ENCODE measurements at regions not wholly inside any gene's neighbourhood (a gene's known extent, or its start where the extent isn't known, plus 50 kb on each side); places are given as distances from the start of the nearest gene placed in this dataset.

DNA sequence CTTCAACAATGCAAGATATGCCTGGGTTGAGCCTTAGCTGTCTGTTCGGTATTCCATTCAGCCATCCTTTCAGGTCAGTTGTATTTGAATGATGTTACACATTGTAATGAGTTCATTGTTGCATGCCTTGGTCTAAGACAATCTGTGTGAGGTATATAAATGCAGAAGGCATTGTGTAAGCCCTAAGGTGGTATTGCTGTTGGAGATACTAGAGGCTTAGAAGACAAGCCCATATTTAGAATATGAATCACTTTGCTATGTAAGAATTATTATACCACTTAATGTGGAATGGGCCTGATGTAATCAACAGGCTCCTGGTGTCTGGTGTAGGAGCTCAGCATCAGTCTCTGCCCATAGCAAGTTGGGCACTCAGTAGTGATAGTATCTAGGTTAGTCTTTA is 473.4 kb upstream of the GNPDA2 start:
- Histone ChIP-seq H3K27ac (no peak overlapping the region), H3K4me1 (no peaks in the 10 kb centered on the region), H3K4me3 (no peak overlapping the region), H3K27me3 (no peaks in the 10 kb centered on the region), H3K36me3 (no peaks in the 10 kb centered on the region), H3K9me3 (no peaks in the 10 kb centered on the region)
- WGBS, 5 donors, result 81 to 95% (median 92%) methylated on average over 1 of the region's 1 CpG
- DNase-seq, result no peak
- TF ChIP-seq EP300 (IDR thresholded peaks at IDR 0.05), result no peak
- TF ChIP-seq, protein P1, sequence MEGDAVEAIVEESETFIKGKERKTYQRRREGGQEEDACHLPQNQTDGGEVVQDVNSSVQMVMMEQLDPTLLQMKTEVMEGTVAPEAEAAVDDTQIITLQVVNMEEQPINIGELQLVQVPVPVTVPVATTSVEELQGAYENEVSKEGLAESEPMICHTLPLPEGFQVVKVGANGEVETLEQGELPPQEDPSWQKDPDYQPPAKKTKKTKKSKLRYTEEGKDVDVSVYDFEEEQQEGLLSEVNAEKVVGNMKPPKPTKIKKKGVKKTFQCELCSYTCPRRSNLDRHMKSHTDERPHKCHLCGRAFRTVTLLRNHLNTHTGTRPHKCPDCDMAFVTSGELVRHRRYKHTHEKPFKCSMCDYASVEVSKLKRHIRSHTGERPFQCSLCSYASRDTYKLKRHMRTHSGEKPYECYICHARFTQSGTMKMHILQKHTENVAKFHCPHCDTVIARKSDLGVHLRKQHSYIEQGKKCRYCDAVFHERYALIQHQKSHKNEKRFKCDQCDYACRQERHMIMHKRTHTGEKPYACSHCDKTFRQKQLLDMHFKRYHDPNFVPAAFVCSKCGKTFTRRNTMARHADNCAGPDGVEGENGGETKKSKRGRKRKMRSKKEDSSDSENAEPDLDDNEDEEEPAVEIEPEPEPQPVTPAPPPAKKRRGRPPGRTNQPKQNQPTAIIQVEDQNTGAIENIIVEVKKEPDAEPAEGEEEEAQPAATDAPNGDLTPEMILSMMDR (IDR thresholded peaks at IDR 0.05), result no peak
- no peak for TF ChIP-seq POLR2AphosphoS5 (IDR thresholded peaks at IDR 0.05)
- TF ChIP-seq POLR2A (IDR thresholded peaks at IDR 0.05), result no peak
- intact Hi-C loops (cut with DNase I; ENCODE audit: low total_unique reads), result no loop called here

DNA sequence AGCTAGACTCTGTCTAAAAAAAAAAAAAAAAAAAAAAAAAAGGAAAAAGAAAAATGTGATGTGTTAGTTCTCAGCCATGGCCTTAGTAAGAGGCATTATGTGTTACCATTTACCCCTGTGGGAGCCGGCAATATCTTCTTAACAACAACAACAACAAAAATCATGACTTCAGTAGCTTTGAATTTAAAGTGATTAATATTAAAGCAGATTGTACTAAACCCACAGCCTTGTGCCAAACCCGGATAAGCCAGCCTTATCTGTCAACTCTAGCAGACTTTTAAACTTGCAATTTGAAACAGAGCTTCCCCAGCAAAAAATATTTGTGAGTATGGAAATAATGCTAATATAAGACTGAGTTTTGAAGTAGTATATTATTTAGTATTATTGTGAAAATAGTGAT is 462.1 kb upstream of the GNPDA2 start:
- Histone ChIP-seq H3K9me3 (no peaks in the 10 kb centered on the region), H3K27me3 (no peaks in the 10 kb centered on the region), H3K27ac (no peak overlapping the region), H3K4me1 (no peaks in the 10 kb centered on the region), H3K4me3 (no peak overlapping the region), H3K36me3 (no peaks in the 10 kb centered on the region)
- intact Hi-C loops (cut with DNase I; ENCODE audit: low total_unique reads), result no loop called here
- WGBS, 5 donors, result 57 to 76% (median 64%) methylated on average over 2 of the region's 2 CpGs
- DNase-seq, result no peak
- TF ChIP-seq, protein P1 (IDR thresholded peaks at IDR 0.05), result no peak
- TF ChIP-seq POLR2AphosphoS5 (IDR thresholded peaks at IDR 0.05), result no peak
- no peak for TF ChIP-seq POLR2A (IDR thresholded peaks at IDR 0.05)
- TF ChIP-seq EP300 (IDR thresholded peaks at IDR 0.05), result no peak

DNA sequence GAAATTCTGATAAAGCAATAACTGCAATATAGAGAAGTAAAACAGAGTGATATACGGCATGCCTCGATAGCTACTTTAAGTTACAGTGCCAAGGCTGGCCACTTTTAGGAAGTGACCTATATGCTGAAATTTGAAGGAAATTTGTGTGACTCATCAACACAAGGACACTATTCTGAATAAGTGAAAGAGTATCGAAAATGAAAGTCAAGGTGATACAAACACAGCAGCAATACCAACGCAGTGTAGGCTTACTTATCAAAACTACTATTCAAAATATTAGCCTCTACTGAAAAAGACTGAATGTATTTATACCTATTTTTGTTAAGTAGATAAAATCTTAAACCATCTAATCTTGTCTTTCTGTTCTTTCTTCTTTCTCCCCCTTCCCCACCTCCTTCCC is 459.9 kb upstream of the GNPDA2 start:
- Histone ChIP-seq H3K27me3 (no peaks in the 10 kb centered on the region), H3K36me3 (no peaks in the 10 kb centered on the region), H3K9me3 (no peaks in the 10 kb centered on the region), H3K4me3 (no peak overlapping the region), H3K27ac (no peak overlapping the region), H3K4me1 (no peaks in the 10 kb centered on the region)
- TF ChIP-seq POLR2AphosphoS5 (IDR thresholded peaks at IDR 0.05) (no peak), POLR2A (IDR thresholded peaks at IDR 0.05) (no peak), EP300 (IDR thresholded peaks at IDR 0.05) (no peak)
- TF ChIP-seq, protein P1 (IDR thresholded peaks at IDR 0.05), result no peak
- no peak for DNase-seq
- intact Hi-C loops (cut with DNase I; ENCODE audit: low total_unique reads), result no loop called here
- WGBS, 5 donors, result 87 to 93% (median 88%) methylated on average over 4 of the region's 4 CpGs

DNA sequence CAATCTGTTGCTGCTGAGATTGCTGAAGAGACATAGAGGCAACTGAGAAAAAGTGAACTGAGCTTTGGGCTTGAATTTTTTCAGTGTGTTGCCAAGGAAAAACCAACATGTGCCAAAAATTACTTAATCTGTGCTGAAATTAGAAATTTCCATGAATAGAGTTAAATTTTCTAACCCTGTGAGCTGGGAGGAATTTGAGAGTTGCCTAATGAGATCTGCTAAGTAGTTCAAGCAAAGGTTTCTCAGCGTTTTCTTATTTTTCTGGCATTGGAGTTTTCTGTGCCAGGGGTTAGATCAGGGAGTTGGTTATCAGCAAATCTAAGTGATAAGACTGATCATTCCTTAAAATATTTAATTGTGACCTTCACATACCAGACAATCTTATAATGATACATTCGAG is 457.5 kb upstream of the GNPDA2 start:
- intact Hi-C loops (cut with DNase I; ENCODE audit: low total_unique reads), result no loop called here
- Histone ChIP-seq H3K27ac (no peak overlapping the region), H3K27me3 (no peaks in the 10 kb centered on the region), H3K4me3 (no peak overlapping the region), H3K4me1 (no peaks in the 10 kb centered on the region), H3K36me3 (no peaks in the 10 kb centered on the region), H3K9me3 (no peaks in the 10 kb centered on the region)
- WGBS, 5 donors, result 62 to 80% (median 70%) methylated on average over 2 of the region's 2 CpGs
- DNase-seq, result no peak
- TF ChIP-seq POLR2AphosphoS5 (IDR thresholded peaks at IDR 0.05), result no peak
- no peak for TF ChIP-seq EP300 (IDR thresholded peaks at IDR 0.05)
- no peak for TF ChIP-seq POLR2A (IDR thresholded peaks at IDR 0.05)

DNA sequence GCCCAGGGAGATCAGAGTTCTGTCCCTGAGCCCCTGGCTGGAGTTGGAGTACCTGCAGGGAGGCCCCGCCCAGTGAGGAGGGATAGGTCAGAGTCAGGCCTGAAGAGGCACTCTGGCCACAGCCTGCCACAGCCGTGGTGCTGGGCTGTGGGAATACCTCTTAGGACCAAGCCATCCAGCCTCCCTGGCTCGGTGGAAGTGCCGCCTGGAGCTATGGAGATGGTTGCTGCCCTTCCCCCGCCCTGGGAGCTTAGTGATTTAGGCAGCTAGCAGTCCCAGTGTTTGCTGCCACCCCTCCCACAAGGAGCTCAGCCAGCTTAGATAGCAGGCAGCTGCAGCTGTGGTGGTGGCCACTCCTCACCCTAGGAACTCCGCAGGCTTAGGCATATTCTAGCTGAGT is 446.3 kb upstream of the GNPDA2 start:
- intact Hi-C loops (cut with DNase I; ENCODE audit: low total_unique reads), result no loop called here
- no peaks in the 10 kb centered on the region for H3K4me1 ChIP-seq
- no peaks in the 10 kb centered on the region for H3K27me3 ChIP-seq
- peaks cover 0 to 10% (median 2%) of the 10 kb centered on the region in 4 donors for H3K9me3 ChIP-seq
- TF ChIP-seq EP300 (IDR thresholded peaks at IDR 0.05) (no peak), POLR2AphosphoS5 (IDR thresholded peaks at IDR 0.05) (no peak), POLR2A (IDR thresholded peaks at IDR 0.05) (no peak)
- TF ChIP-seq, protein P1 (IDR thresholded peaks at IDR 0.05), result no peak
- whole genome bisulfite sequencing, 5 donors, result 75 to 100% (median 82%) methylated on average over 1 to 6 of the region's 6 CpGs
- DNase-seq, result no peak
- no peak overlapping the region for H3K27ac ChIP-seq
- H3K36me3 ChIP-seq, result no peaks in the 10 kb centered on the region
- no peak overlapping the region for H3K4me3 ChIP-seq

Measured in stomach (tissue), 8 donors.